ENCODE measurements at regions not wholly inside any gene's neighbourhood (a gene's known extent, or its start where the extent isn't known, plus 50 kb on each side); places are given as distances from the start of the nearest gene placed in this dataset.

DNA sequence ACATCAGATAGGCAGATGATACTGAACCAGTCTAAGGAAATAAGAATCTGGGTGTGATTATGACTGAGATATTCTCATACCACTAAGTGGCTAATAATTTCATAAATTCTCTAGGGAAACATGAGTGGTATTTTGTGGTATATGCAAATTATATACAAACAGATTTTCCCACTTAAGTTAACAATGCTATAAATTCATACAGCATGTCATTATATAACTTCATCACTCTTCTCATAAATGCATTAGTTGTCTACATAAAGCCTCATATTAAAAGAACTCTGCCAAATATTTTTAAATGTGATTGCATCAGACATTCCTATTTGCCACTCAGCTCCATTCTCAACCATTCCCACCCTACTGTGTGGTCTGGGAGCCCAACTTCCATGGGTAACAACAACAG, 226.5 kb downstream of the TLE1 start:
- BruUV-seq (replicated peaks): no TSS peak
- DNase-seq (ENCODE audit: extremely low read depth in 1 of 4, low spot score in 3 of 4) (no peak), ATAC-seq (no peak), FAIRE-seq (no peak)
- Histone ChIP-seq H3K27ac (ENCODE audit: extremely low read depth, low read depth, low read length) (no peak overlapping the region), H3K9me1 (ENCODE audit: control insufficient read depth, insufficient read depth, low read length) (no peaks in the 10 kb centered on the region), H3K4me1 (replicated peaks in 1 of 2; ENCODE audit: control insufficient read depth in 2 of 2, insufficient read depth in 2 of 2, low read length in 2 of 2) (no peaks in the 10 kb centered on the region), H4K20me1 (replicated peaks; ENCODE audit: control insufficient read depth, insufficient read depth, low read length) (no peaks in the 10 kb centered on the region), H3K9ac (ENCODE audit: insufficient read depth in 1 of 2, low read depth in 2 of 2, low read length in 2 of 2) (no peak overlapping the region), H3K79me2 (ENCODE audit: control insufficient read depth, insufficient read depth, low read length) (no peaks in the 10 kb centered on the region), H3K4me3 (no peak overlapping the region), H3K36me3 (ENCODE audit: control insufficient read depth, insufficient read depth, low read length) (no peaks in the 10 kb centered on the region), H2AFZ (ENCODE audit: low read depth, low read length) (no peak overlapping the region), H3K4me2 (ENCODE audit: insufficient read depth, low read length) (no peak overlapping the region), H3K9me3 (replicated peaks; ENCODE audit: control insufficient read depth, insufficient read depth, low read depth, low read length) (no peaks in the 10 kb centered on the region; the same call in 1 of the 2 replicates), H3K27me3 (ENCODE audit: control insufficient read depth in 2 of 2, insufficient read depth in 2 of 2, low read length in 2 of 2) (no peaks in the 10 kb centered on the region)
- TF ChIP-seq SMARCA4 (IDR thresholded peaks at IDR 0.05): no peak
- TF ChIP-seq ZNF561 (CRISPR knock-in tag; conservative IDR thresholded peaks at IDR 0.05): no peak
- TF ChIP-seq ZBTB40 (IDR thresholded peaks at IDR 0.05): no peak
- no peak for TF ChIP-seq ZBTB40 (CRISPR knock-in tag; IDR thresholded peaks at IDR 0.05)
- in situ Hi-C loops (cut with MboI): no loop called here
- ChIA-PET CTCF (ENCODE audit: low intra/inter-chr PET ratio) (no interaction called here), POLR2A (no interaction called here)
- intact Hi-C loops (cut with micrococcal nuclease): no loop called here
